Coronary artery (tissue), 2 donors: ENCODE measurements at regions not wholly inside any gene's neighbourhood (a gene's known extent, or its start where the extent isn't known, plus 50 kb on each side); places are given as distances from the start of the nearest gene placed in this dataset.

Source experiments
- DNase-seq: peaks from one replicate; pipeline ENCODE4 v3.0.0-alpha.2; 2017; ENCODE audit warnings: low spot score
- H3K27ac ChIP-seq, 2 donors: fragments of 200-600 bp; sonication (generic); one replicate each; pipeline ENCODE4 v1.5.1; 2016 to 2019
- H3K4me3 ChIP-seq: fragments of 200-600 bp; sonication (generic); 2 replicates; pipeline ENCODE4 v1.5.1; 2016; ENCODE audit warnings: mild to moderate bottlenecking, moderate library complexity
- CTCF ChIP-seq: fragments of 200-600 bp; sonication (generic); IDR thresholded peaks from one replicate; pipeline ENCODE4 v1.5.1; 2019; ENCODE audit warnings: antibody characterized with exemption

DNA sequence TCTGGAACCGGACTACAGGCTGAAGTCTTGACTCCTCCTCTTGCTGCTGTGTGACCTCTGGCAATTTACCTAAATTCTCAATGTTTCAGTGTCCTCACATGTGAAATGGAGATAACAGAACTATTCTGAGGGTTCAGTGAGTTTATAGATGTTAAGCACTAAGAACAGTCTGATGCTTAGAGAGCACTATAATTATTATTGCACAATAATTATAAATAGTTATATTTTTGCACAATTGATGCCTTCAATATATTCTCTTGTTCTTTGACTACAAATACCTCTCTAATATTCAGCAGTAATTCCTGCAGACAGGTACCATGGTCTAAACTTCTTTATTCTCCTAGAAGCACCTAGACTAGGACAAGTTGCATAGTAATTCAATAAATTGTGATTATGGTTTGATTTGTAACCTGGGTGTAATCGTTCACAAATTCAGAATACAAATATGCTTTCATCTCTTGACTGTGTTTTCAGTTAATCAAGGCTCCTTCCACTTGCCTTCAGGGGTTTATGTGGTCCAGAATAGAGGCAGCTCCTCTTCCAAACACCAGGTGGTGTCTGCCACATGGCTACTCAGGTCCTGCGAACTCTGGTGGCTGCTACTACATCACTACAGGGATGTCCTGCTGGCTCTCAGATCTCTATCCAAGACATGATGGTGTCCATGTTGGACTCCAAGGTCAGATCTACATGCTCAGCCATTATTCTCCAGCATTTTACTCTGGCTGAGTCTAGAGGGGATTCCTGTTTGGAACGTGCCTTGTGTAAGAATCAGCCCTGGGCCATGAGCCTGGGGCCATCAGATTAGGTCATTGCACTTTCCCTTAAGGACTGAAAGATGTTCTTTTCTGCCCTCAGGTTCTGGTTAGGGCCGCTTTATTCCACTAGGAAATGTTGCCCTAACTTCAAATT, 103.4 kb downstream of the QRFPR start:
- TF ChIP-seq CTCF: no peak
- DNase-seq: no peak

DNA sequence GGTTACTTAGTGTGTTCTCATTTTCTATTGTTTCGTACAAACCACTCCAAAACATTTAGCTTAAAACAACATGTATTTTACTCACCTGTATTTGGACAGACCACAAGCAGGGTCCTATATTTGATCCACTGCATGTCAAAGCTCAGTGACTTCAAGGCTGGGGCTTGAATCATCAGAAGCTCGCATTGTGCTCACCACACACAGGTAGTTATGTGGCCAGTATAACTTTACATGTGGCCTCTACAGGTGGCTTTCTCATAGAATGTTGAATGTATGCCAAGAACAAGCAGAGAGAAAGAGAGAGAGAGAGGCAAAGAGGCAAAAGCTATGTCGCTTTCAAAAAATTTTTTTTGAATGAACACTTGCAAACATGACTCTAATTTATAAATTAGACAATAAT, 107.6 kb downstream of the QRFPR start:
- DNase-seq: no peak
- no peak for TF ChIP-seq CTCF
- Histone ChIP-seq H3K27ac (no peak overlapping the region), H3K4me3 (no peak overlapping the region)

More for the DNA sequence above, 103.4 kb downstream of the QRFPR start:
- no peak overlapping the region for H3K27ac ChIP-seq
- H3K4me3 ChIP-seq: no peak overlapping the region

GRCh38 chr4:121272526-121272925, 108.3 kb downstream of the QRFPR start:
- no peak for TF ChIP-seq CTCF
- no peak for DNase-seq
- H3K4me3 ChIP-seq: no peak overlapping the region
- no peak overlapping the region for H3K27ac ChIP-seq

GRCh38 chr4:121270389-121270788, 106.3 kb upstream of the TNIP3 start:
- no peak overlapping the region for H3K27ac ChIP-seq
- TF ChIP-seq CTCF: no peak
- DNase-seq: no peak
- H3K4me3 ChIP-seq: no peak overlapping the region

DNA sequence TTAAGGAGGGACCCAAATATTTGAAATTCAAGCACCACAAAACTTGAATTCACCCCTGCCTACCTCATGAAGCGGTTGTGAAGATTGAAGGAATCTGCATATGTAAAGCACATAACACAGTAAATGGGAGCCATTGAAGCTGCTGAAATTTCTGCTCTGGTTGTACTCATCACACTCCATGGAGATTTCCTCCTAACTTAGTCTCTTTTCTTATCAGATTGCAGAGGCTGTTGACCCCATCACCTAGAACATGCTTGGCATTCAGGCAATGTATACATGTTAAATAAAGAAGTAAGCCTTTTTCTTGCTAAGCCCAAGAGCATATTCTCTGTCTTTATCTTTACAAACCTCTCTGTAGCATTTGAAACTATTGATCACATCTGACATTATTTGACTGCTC, 104.9 kb upstream of the TNIP3 start:
- no peak overlapping the region for H3K27ac ChIP-seq
- no peak for DNase-seq
- H3K4me3 ChIP-seq: no peak overlapping the region
- TF ChIP-seq CTCF: no peak

DNA sequence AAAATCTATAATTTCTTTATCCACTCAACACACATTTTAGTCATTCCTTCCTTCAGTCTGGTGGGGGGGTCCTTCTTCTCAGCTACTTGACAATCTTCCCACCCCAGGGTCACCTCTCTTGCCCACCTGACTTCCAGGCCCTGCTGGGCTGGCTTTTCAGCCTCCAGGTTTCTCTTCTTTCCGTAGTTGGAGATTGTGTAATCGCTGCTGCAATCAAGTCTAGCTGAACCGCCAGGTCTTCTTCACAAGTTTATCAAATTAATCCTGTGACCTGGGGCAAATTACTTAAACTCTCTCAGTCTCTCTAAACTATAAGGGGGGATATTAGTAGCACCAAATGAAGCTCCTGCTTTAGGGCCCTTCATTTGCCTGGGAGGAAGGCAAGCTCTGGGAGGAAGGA, 102.9 kb upstream of the TNIP3 start:
- no peak for DNase-seq
- Histone ChIP-seq H3K4me3 (no peak overlapping the region), H3K27ac (no peak overlapping the region)
- TF ChIP-seq CTCF: no peak

DNA sequence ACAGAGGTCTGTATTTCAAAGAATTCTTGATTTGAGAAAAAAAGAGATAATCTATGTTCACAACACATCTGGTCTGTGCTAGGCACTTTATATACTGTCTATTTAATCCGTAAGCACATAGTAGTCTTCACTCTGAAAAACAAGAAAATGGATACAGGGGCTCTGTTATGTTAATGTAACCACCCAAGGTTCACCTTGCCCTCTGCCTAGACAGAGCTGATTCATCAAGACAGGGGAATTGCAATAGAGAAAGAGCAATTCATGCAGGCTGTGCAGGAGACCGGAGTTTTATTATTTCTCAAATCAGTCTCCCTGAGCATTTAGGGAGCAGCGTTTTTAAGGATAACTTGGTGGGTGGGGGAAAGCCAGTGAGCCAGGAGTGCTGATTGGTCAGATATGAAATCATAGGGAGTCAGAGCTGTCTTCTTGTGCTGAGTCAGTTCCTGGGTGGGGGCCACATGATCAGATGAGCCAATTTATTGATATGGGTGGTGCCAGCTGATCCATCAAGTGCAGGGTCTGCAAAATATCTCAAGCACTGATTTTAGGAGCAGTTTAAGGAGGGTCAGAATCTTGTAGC, 92.9 kb upstream of the TNIP3 start:
- no peak overlapping the region for H3K27ac ChIP-seq
- no peak overlapping the region for H3K4me3 ChIP-seq
- TF ChIP-seq CTCF: no peak
- DNase-seq: no peak
